IMR-90 (cell line): ENCODE measurements at regions not wholly inside any gene's neighbourhood (a gene's known extent, or its start where the extent isn't known, plus 50 kb on each side); places are given as distances from the start of the nearest gene placed in this dataset.

Source experiments
- ATAC-seq: fragments of 200-7000 bp; cut with Tn5 transposase; 2 replicates; pipeline ENCODE4 v1.9.1; 2020; ENCODE audit warnings: low read depth, mild to moderate bottlenecking, moderate library complexity
- BruUV-seq: library from RNA; stranded (reverse); fragments of 400-500 nt; replicated peaks from 2 replicates; lab custom pipeline; 2021; lab: Mats Ljungman, UMichigan
- CTCF ChIA-PET: fragments of 300-600 bp; formaldehyde crosslinking; extraction: SDS; loops from one replicate; lab custom pipeline; 2021; ENCODE audit warnings: antibody characterized with exemption; lab: Yijun Ruan, JAX
- POLR2A ChIA-PET: fragments of 300-600 bp; sonication (Branson Sonifier 250); formaldehyde crosslinking; loops from one replicate; lab custom pipeline; 2022; ENCODE audit warnings: antibody characterized with exemption; ENCODE audit not compliant: unreplicated experiment; lab: Charles Lee
- DNase-seq: peaks from one replicate; pipeline ENCODE4 v3.0.0; 2013
- H2AFZ ChIP-seq: replicated peaks from 2 replicates; pipeline ENCODE3; 2013; ENCODE audit warnings: low read length, mild to moderate bottlenecking; ENCODE audit not compliant: poor library complexity
- H2AK5ac ChIP-seq: 2 replicates; pipeline ENCODE4 v1.6.1; 2013; ENCODE audit warnings: low read depth, low read length, inconsistent platforms
- H2AK9ac ChIP-seq: replicated peaks from 2 replicates; pipeline ENCODE3; 2013; ENCODE audit warnings: mild to moderate bottlenecking, low read depth, low read length, moderate library complexity; ENCODE audit not compliant: poor library complexity
- H2BK120ac ChIP-seq: 2 replicates; pipeline ENCODE4 v1.6.1; 2013; ENCODE audit warnings: low read depth, low read length, inconsistent platforms
- H2BK15ac ChIP-seq: 3 replicates; pipeline ENCODE4 v1.6.1; 2013; ENCODE audit warnings: low read depth, low read length, inconsistent platforms
- H2BK20ac ChIP-seq: 2 replicates; pipeline ENCODE4 v1.6.1; 2013; ENCODE audit warnings: low read depth, mild to moderate bottlenecking, inconsistent platforms, low read length, moderate library complexity
- H2BK5ac ChIP-seq: 2 replicates; pipeline ENCODE4 v1.6.1; 2013; ENCODE audit warnings: mild to moderate bottlenecking, low read depth, low read length, inconsistent platforms; ENCODE audit not compliant: poor library complexity, severe bottlenecking
- H3K14ac ChIP-seq: replicated peaks from 2 replicates; pipeline ENCODE4 v1.6.1; 2013; ENCODE audit warnings: low read depth, low read length, inconsistent platforms
- H3K18ac ChIP-seq: 2 replicates; pipeline ENCODE4 v1.6.1; 2013; ENCODE audit warnings: low read depth, low read length, control low read depth
- H3K23ac ChIP-seq: 2 replicates; pipeline ENCODE4 v1.6.1; 2013; ENCODE audit warnings: low read depth, low read length, inconsistent platforms
- H3K27ac ChIP-seq: 2 replicates; pipeline ENCODE4 v1.5.1; 2013; ENCODE audit warnings: mild to moderate bottlenecking, control low read depth, low read length; ENCODE audit not compliant: insufficient read depth
- H3K27me3 ChIP-seq: 2 replicates; pipeline ENCODE4 v1.6.1; 2013; ENCODE audit warnings: low read length; ENCODE audit not compliant: control insufficient read depth, insufficient read depth
- H3K36me3 ChIP-seq: 2 replicates; pipeline ENCODE4 v1.6.1; 2013; ENCODE audit warnings: low read length, mixed read lengths; ENCODE audit not compliant: control insufficient read depth, insufficient read depth
- H3K4ac ChIP-seq: 2 replicates; pipeline ENCODE4 v1.6.1; 2013; ENCODE audit warnings: low read depth, low read length, inconsistent platforms
- H3K4me1 ChIP-seq: 2 replicates; pipeline ENCODE4 v1.6.1; 2013; ENCODE audit warnings: low read length, mixed read lengths; ENCODE audit not compliant: control insufficient read depth, insufficient read depth
- H3K4me2 ChIP-seq: 2 replicates; pipeline ENCODE4 v1.6.1; 2013; ENCODE audit warnings: low read depth, mild to moderate bottlenecking, control low read depth, low read length, moderate library complexity
- H3K4me3 ChIP-seq: 2 replicates; pipeline ENCODE4 v1.5.1; 2013; ENCODE audit warnings: low read depth, mild to moderate bottlenecking, control low read depth, low read length, moderate library complexity; ENCODE audit not compliant: insufficient read depth
- H3K56ac ChIP-seq: 2 replicates; pipeline ENCODE4 v1.6.1; 2013; ENCODE audit warnings: low read length, inconsistent platforms; ENCODE audit not compliant: insufficient read depth; ENCODE audit errors: extremely low read depth
- H3K79me1 ChIP-seq, 2 experiments: 2 replicates each; pipeline ENCODE4 v1.6.1; 2013; ENCODE audit warnings: low read length in 2 of 2, inconsistent platforms in 1 of 2, low read depth in 1 of 2
- H3K9ac ChIP-seq: 2 replicates; pipeline ENCODE4 v1.6.1; 2013; ENCODE audit warnings: low read depth, low read length, control low read depth
- H3K9me1 ChIP-seq: 2 replicates; pipeline ENCODE4 v1.6.1; 2013; ENCODE audit warnings: low read length, inconsistent platforms; ENCODE audit not compliant: insufficient read depth
- H3K9me3 ChIP-seq: 2 replicates; pipeline ENCODE4 v1.6.1; 2013; ENCODE audit warnings: low read length; ENCODE audit not compliant: control insufficient read depth, insufficient read depth
- H4K20me1 ChIP-seq: 2 replicates; pipeline ENCODE4 v1.6.1; 2013; ENCODE audit warnings: low read length, inconsistent platforms; ENCODE audit not compliant: insufficient read depth
- H4K5ac ChIP-seq: 2 replicates; pipeline ENCODE4 v1.6.1; 2013; ENCODE audit warnings: mild to moderate bottlenecking, low read depth, low read length, control low read depth
- H4K8ac ChIP-seq, 2 experiments: 2 replicates each; pipeline ENCODE4 v1.6.1; 2013; ENCODE audit warnings: low read depth in 2 of 2, low read length in 2 of 2, control low read depth in 1 of 2, inconsistent platforms in 1 of 2
- H4K91ac ChIP-seq: 2 replicates; pipeline ENCODE4 v1.6.1; 2013; ENCODE audit warnings: low read depth, low read length, inconsistent platforms; ENCODE audit not compliant: insufficient read depth
- BHLHE40 ChIP-seq: fragments of 150-350 bp; IDR thresholded peaks from 2 replicates; pipeline ENCODE4 v1.6.1; 2016; ENCODE audit warnings: mild to moderate bottlenecking, low read depth, low read length
- CEBPB ChIP-seq: IDR thresholded peaks from 2 replicates; pipeline ENCODE4 v1.6.1; 2012; ENCODE audit warnings: low read depth, low read length, improper control_type of control experiment
- CHD1 ChIP-seq: IDR thresholded peaks from 2 replicates; pipeline ENCODE4 v1.6.1; 2012; ENCODE audit warnings: low read depth, low read length, improper control_type of control experiment
- FOS ChIP-seq: fragments of 150-350 bp; IDR thresholded peaks from 2 replicates; pipeline ENCODE4 v1.6.1; 2016; ENCODE audit warnings: low read depth, low read length
- MAFK ChIP-seq: IDR thresholded peaks from 2 replicates; pipeline ENCODE4 v1.6.1; 2012; ENCODE audit warnings: low read depth, low read length, improper control_type of control experiment
- MAZ ChIP-seq: IDR thresholded peaks from 2 replicates; pipeline ENCODE4 v1.6.1; 2012; ENCODE audit warnings: low read depth, mild to moderate bottlenecking, low read length, improper control_type of control experiment, moderate library complexity, borderline replicate concordance
- MXI1 ChIP-seq: IDR thresholded peaks from 2 replicates; pipeline ENCODE4 v1.6.1; 2012; ENCODE audit warnings: low read depth, mild to moderate bottlenecking, low read length, moderate library complexity, borderline replicate concordance
- NFE2L2 ChIP-seq: fragments of 150-350 bp; IDR thresholded peaks from 2 replicates; pipeline ENCODE4 v1.6.1; 2016; ENCODE audit warnings: low read depth, mild to moderate bottlenecking, low read length
- POLR2A ChIP-seq: IDR thresholded peaks from 2 replicates; pipeline ENCODE4 v1.6.1; 2012; ENCODE audit warnings: mild to moderate bottlenecking, low read depth, low read length
- RAD21 ChIP-seq: IDR thresholded peaks from 2 replicates; pipeline ENCODE4 v1.6.1; 2012; ENCODE audit warnings: low read length, improper control_type of control experiment
- RCOR1 ChIP-seq: IDR thresholded peaks from 2 replicates; pipeline ENCODE4 v1.6.1; 2012; ENCODE audit warnings: mild to moderate bottlenecking, low read length, improper control_type of control experiment; ENCODE audit not compliant: insufficient replicate concordance
- RFX5 ChIP-seq: IDR thresholded peaks from 2 replicates; pipeline ENCODE4 v1.8.0; 2012; ENCODE audit warnings: low read depth, mild to moderate bottlenecking, low read length, moderate library complexity
- SMC3 ChIP-seq: fragments of 150-350 bp; IDR thresholded peaks from 2 replicates; pipeline ENCODE4 v1.6.1; 2016; ENCODE audit warnings: low read depth, mild to moderate bottlenecking, antibody characterized with exemption, low read length, moderate library complexity
- WGBS, 2 experiments: methylation state at CpG; one replicate each; pipeline versions ENCODE4 v1.1.5 to v1.1.7; 2013; ENCODE audit warnings: missing lambda C conversion rate in 2 of 2; ENCODE audit not compliant: insufficient read length in 1 of 2; ENCODE audit errors: extremely low coverage in 2 of 2; 5-methylcytosine and 5-hydroxymethylcytosine counted together
- dilution Hi-C: fragments of 300-500 bp; cut with HindIII; formaldehyde crosslinking; loops from one replicate; pipeline ENCODE4 v1.14.3; 2018; ENCODE audit warnings: low sequenced_read_pairs; ENCODE audit not compliant: unreplicated experiment
- in situ Hi-C: fragments of 300-500 bp; cut with MboI; formaldehyde crosslinking; loops from 3 replicates; pipeline ENCODE4 v1.14.3; 2019; ENCODE audit warnings: low sequenced_read_pairs, inconsistent platforms, mixed read lengths
- intact Hi-C: fragments of 100-400 bp; cut with micrococcal nuclease; formaldehyde crosslinking; loops from 2 replicates; pipeline ENCODE4 v1.10.0; 2022
- TF ChIP-seq, protein P1 (sequence below): fragments of 150-350 bp; IDR thresholded peaks from 2 replicates; pipeline ENCODE4 v1.6.1; 2017; ENCODE audit warnings: mild to moderate bottlenecking, antibody characterized with exemption, low read length, low read depth
- TF ChIP-seq, protein P2 (sequence below): conservative IDR thresholded peaks from 2 replicates; pipeline ENCODE4 v1.5.1; 2012; ENCODE audit warnings: mild to moderate bottlenecking, low read depth, low read length, improper control_type of control experiment
- TF ChIP-seq, protein P3 (sequence below): fragments of 150-350 bp; IDR thresholded peaks from 2 replicates; pipeline ENCODE4 v1.6.1; 2016; ENCODE audit warnings: low read depth, mild to moderate bottlenecking, low read length, moderate library complexity, borderline replicate concordance

- TF ChIP-seq BHLHE40 (no peak), CHD1 (no peak), RCOR1 (no peak), MXI1 (no peak), MAFK (no peak), FOS (no peak), SMC3 (no peak), MAZ (no peak), POLR2A (no peak), RAD21 (no peak), NFE2L2 (no peak), CEBPB (no peak), RFX5 (no peak)
- TF ChIP-seq, protein P1, sequence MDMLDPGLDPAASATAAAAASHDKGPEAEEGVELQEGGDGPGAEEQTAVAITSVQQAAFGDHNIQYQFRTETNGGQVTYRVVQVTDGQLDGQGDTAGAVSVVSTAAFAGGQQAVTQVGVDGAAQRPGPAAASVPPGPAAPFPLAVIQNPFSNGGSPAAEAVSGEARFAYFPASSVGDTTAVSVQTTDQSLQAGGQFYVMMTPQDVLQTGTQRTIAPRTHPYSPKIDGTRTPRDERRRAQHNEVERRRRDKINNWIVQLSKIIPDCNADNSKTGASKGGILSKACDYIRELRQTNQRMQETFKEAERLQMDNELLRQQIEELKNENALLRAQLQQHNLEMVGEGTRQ, result no peak
- TF ChIP-seq, protein P2, sequence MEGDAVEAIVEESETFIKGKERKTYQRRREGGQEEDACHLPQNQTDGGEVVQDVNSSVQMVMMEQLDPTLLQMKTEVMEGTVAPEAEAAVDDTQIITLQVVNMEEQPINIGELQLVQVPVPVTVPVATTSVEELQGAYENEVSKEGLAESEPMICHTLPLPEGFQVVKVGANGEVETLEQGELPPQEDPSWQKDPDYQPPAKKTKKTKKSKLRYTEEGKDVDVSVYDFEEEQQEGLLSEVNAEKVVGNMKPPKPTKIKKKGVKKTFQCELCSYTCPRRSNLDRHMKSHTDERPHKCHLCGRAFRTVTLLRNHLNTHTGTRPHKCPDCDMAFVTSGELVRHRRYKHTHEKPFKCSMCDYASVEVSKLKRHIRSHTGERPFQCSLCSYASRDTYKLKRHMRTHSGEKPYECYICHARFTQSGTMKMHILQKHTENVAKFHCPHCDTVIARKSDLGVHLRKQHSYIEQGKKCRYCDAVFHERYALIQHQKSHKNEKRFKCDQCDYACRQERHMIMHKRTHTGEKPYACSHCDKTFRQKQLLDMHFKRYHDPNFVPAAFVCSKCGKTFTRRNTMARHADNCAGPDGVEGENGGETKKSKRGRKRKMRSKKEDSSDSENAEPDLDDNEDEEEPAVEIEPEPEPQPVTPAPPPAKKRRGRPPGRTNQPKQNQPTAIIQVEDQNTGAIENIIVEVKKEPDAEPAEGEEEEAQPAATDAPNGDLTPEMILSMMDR, result no peak
- TF ChIP-seq, protein P3, sequence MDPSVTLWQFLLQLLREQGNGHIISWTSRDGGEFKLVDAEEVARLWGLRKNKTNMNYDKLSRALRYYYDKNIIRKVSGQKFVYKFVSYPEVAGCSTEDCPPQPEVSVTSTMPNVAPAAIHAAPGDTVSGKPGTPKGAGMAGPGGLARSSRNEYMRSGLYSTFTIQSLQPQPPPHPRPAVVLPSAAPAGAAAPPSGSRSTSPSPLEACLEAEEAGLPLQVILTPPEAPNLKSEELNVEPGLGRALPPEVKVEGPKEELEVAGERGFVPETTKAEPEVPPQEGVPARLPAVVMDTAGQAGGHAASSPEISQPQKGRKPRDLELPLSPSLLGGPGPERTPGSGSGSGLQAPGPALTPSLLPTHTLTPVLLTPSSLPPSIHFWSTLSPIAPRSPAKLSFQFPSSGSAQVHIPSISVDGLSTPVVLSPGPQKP, result no peak
- no peak overlapping the region for H3K18ac ChIP-seq
- intact Hi-C loops, result no loop called here
- no peak overlapping the region for H2BK15ac ChIP-seq
- H3K4me2 ChIP-seq, result no peak overlapping the region
- POLR2A ChIA-PET, result no interaction called here
- CTCF ChIA-PET, result no interaction called here
- H3K79me1 ChIP-seq, result no peaks in the 10 kb centered on the region
- no peak overlapping the region for H3K14ac ChIP-seq
- no peak overlapping the region for H3K27ac ChIP-seq
- WGBS, 2 experiments, result no CpG with 5 or more reads among the region's 2 CpGs
- no peak overlapping the region for H3K23ac ChIP-seq
- H4K8ac ChIP-seq, result no peak overlapping the region
- no peak overlapping the region for H2BK20ac ChIP-seq
- H2BK120ac ChIP-seq, result no peak overlapping the region
- H3K4ac ChIP-seq, result no peak overlapping the region
- peaks cover 6% of the 10 kb centered on the region for H3K9me3 ChIP-seq
- dilution Hi-C loops, result no loop called here
- no peak overlapping the region for H3K9ac ChIP-seq
- H3K56ac ChIP-seq, result no peak overlapping the region
- in situ Hi-C loops, result no loop called here
- H3K27me3 ChIP-seq, result no peaks in the 10 kb centered on the region
- ATAC-seq (no peak), DNase-seq (no peak)
- H4K5ac ChIP-seq, result no peak overlapping the region
- no peak overlapping the region for H3K4me3 ChIP-seq
- H2AK9ac ChIP-seq, result no peak overlapping the region
- H2BK5ac ChIP-seq, result no peak overlapping the region
- no TSS peak for BruUV-seq
- H3K9me1 ChIP-seq, result no peaks in the 10 kb centered on the region
- no peaks in the 10 kb centered on the region for H3K36me3 ChIP-seq
- H4K91ac ChIP-seq, result no peak overlapping the region
- H2AK5ac ChIP-seq, result no peak overlapping the region
- no peaks in the 10 kb centered on the region for H4K20me1 ChIP-seq
- H3K4me1 ChIP-seq, result no peaks in the 10 kb centered on the region
- H2AFZ ChIP-seq, result no peak overlapping the region
Observed at GRCh38 chr5:167112556-167112955, 1178.9 kb upstream of the WWC1 start.
